NCI-H1092 treated with DMSO at 0.1 percent for 48 hours (cell line): ENCODE measurements at regions not wholly inside any gene's neighbourhood (a gene's known extent, or its start where the extent isn't known, plus 50 kb on each side); places are given as distances from the start of the nearest gene placed in this dataset.

Experiments used
- DNase-seq: peaks from one replicate; lab custom pipeline; 2025; lab: John Stamatoyannopoulos, UW

DNA sequence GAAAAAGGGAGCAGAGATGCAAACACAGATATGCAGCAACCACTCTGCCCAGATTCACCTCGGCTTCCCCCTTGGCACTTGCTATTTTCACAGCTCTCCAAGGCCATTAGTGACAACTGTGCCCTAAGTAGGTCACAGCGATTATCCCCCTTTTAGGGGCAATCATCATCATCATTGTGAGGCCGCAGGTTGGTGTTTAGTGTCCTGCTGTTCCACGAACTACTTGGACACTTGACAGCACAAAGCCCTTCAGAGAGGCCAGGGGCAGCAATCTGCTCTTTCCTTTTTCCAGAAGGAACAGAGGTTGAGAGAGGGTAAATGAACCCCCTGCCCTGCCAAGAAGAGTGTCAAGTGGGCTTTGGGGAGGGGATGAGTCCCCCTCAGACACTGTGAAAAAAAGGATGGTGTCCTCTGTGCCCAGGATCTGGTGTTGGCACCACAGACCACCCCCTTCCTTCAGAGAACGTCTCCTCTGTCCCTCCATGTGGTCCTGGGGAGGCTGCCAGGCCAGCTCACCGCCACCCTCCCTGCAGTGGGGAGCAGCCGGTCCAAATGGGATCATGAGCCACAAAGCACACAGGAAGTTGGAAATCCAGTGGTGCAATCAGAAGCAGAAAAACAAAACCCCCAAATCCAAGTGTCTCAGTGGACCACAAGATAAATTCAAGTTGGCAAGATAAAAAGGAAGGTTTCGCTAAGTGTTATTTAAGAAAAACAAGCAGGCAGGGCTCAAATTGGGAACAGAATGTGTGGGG, 78.4 kb upstream of the MED9 start:
- DNase-seq: peak; percentile 77

DNA sequence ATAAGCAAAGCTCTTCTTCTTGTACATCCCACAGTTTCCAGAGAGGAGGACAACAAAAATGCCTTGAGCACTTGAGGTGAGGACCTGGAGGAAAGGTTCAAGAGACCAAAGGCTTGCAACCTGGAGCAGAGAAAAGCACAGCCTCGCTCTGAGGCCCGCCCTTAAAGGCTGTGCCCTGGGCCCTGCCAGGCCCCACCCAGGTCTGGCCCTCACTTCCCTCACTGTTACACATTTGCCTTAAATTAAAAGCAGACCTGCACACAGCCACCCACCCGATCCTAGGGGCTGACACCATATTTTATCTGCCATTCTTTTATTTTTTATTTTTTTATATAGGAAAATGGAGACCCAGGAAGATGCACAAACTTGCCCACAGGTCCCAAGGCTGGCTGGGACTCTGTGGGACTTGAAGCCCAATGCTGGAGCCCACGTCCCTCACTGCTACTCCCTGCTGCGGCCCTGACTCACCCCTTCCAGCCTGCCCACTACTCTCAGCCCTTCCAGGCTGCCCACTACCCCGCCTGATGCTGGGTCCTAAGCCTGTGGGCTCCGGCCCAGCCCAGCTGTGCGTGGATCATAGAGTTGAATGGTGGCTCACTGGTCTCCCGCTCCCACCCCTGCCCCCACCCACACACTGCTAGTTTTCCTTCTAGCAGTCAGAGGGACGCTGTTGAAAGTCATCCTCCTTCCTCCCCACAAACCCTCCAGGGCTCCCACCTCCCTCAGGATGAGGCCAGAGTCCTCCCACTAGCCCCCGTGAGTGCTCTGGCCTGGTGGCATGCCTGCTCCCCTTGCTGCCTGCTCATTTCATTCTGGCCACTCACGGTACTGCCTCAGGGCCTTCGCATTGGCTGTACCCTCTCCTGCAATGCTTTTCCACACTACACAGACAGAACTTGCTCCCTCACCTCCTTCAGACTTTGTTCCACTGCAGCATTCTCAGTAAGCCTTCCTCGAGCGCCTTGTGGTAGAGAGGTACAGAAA, 77.6 kb upstream of the MED9 start:
- DNase-seq: no peak

DNA sequence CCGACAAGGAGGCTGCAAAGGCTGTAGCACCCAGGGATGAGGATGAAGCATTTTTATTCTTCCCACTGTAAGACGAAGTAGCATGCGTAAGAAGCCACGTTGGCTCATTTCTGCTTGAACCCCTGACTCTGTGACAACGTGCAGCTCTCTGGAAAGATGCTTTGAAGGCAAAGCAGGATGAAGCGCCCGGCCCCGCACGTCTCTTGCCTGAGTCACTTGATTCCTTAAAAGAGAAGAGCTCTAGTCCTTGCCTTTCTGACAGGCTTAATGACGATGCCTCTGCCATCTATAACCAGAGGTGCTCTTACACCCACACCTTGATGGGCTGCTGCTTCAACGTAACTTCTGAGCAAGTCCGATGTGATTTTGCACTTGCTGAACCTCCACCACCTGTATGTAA, 76.7 kb upstream of the MED9 start:
- DNase-seq: no peak

DNA sequence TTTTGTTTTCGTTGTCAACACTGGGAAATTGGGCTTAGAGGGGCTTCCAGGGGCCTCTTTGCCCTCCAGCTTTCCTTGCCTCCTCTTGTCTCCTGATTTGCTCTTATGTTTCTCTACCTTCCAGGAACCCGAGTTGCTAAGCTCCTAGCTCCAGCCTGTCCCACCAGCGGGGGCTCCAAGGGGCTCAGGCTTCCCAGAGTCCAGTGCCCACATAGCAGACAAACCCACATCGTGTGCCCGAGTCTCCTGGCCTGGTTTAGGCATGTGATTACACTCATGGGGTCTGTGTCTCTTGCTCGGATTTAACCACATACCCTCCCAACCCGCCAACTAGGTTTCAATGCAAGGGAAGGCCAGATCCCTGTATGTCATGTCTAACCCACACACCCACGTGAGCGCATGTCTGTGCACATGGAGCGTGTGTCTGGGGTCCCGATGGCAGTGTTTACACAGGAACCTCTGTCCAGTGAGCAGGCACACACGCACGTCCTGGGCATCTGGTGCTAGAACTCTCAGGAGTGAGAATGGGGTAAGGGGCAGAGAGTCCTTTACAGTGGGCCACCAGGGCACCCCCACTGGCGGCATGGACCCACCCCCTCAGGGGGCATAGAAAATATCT, 76.1 kb upstream of the MED9 start:
- no peak for DNase-seq

DNA sequence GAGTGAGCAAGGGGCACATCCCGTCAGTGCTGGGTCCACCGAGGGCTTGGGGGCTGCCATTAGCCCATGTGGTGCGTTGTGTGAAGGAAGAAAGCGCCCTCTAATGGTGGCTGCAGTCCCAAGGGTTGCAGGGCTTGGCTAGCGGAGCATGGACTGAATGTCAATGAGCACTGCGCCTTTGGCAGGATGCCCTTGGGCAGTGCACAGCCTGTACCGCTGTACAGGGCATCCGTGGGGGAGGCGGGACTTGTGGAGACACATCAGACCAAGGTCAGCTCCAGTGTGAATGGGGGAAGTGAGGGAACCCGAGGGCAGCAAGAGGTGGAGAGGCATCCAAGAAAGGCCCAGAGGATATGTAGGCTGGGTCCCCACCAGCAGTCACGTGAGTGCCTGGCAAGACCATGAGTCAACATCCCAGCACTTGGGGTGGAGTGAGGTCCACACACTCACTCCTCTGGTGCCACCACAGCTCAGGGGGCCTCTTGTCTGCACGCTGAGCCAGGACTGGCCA, 75.5 kb upstream of the MED9 start:
- DNase-seq: no peak

- no peak for DNase-seq
Measured at GRCh38 chr17:17402558-17402957, 74.2 kb upstream of the MED9 start.

DNA sequence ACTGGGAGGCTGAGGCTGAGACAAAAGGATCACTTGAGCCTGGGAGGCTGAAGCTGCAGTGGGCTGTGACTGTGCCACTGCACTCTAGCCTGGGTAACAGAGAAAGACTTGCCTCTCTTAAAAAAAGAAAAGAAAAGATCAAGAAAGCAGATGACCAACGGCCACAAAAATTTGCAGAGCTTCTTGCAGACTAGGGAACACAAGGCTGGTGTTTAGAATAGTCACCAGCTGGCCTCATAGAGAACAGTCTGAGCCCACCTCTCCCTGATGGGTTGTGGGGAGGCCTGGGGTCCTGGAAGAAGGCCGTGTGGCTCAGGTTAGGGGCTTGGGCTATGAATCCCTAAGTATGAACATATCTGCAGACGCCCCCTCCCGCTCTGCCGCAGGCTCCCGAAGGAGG, 73.7 kb upstream of the MED9 start:
- DNase-seq: no peak

DNA sequence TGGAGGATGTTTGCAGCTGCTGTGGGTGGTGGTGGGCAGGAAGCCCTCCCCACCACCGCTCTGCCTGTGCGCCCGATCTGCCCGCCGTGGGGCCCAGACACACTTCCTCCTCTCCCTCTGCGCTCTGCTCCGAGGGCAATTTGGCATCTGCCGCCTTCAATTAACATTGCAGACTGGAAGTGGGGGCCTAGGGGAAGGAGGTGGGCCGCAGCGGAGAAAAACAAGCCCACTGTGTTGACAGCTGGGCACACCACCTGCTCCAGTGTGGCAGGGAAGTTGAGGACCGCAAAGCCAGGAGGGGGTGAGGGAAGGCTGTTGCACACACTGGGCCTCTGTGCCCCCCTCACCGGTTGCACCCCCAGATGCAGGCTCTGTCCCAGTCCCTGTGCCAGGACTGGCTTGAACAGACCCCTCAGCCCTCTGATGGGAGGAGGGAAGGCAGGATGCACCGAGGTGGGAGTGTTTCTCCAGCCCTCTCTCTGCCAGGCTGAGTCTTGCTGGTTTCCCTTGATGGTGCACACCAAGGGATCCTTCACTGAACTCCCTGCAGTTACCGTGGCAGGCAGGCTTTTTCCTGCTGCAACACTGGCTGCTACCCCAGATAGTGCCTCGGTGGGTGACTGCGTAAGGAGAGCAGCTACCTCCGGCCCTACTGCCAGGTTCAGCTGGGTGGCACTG, 72.8 kb upstream of the MED9 start:
- DNase-seq: peak; percentile 89

- no peak for DNase-seq
Measured at GRCh38 chr17:17405673-17406072, 71.1 kb upstream of the MED9 start.

- no peak for DNase-seq
Measured at GRCh38 chr17:17406225-17406624, 70.6 kb upstream of the MED9 start.

DNA sequence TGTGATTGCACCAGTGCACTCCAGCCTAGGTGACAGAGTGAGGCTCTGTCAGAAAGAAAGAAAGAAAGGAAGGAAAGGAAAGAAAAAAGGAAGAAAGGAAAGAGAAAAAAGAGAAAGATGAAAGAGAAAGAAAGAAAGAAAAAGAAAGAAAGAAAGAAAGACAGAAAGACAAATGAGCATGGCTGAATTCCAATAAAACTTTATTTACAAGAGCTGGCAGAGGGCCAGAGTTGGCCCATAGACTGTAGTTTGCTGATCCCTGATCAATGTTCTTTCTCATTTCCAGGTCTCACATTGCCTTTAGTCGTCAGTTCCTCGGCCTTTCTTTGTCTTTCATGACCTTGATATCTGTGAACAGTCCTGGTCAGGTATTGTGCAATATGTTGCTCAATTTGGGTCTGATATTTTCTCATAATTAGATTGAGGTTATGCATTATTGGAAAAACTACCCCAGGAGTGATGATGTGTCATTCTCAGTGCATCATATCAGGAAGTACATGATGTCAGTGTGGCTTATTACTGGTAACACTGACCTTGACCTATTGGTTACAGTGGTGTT, 68.5 kb upstream of the MED9 start:
- DNase-seq: no peak

DNA sequence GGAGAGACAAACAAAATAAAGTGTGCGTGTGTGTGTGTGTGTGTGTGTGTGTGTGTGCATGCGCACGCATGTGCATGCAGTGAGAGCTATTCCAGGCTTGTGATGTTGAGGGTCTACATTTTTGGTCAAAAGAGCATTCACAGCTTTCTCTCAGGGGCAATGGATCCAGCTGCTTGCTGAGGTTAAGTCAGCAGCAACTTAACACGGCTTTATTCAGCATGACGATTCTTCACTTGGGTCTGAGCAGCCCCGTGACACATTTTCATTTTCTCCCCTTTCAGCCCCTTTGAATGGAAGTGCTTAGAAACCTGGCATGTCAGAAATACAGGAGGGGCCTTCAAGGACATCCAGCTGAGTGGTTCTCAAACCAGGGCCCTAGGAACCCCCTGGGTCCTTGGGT, 66.4 kb upstream of the MED9 start:
- DNase-seq: no peak

DNA sequence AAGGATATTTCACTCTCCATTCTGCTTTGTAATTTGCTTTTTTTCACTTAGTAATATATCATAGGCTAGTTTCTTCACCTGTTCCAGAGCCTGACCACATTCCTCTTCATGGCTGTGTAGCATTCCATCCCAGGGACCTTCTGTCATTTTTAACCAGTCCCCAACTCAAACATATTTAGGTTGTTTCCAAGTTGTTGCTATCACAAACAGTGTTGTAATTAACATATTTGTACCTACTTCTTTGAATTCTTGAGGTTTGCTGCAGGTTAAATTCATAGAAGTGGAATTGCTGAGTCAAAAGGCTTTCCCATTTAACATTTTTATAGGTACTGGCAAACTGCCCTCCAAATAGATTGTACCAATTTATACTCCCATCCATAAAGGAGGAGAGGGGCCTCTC, 65.1 kb upstream of the MED9 start:
- DNase-seq: no peak

DNA sequence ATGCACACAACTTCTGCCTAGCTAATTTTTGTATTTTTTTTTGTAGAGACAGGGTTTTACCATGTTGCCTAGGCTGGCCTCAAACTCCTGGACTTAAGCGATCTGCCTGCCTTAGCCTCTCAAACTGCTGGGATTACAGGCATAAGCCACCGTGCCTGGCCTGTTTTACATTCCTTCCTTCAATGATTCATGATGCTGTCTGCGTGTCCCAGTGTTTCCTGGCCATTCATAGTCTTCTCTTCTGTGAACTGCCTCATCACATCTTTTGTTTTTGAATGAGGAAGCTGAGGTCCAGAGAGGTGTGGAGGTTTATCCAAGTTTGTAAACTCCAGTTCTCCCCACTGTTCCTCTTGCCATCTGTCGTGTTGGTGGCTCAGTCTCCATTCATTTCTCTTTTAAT, 64.5 kb upstream of the MED9 start:
- DNase-seq: no peak

- DNase-seq: no peak
Measured at GRCh38 chr17:17413215-17413792, 63.5 kb upstream of the MED9 start.

DNA sequence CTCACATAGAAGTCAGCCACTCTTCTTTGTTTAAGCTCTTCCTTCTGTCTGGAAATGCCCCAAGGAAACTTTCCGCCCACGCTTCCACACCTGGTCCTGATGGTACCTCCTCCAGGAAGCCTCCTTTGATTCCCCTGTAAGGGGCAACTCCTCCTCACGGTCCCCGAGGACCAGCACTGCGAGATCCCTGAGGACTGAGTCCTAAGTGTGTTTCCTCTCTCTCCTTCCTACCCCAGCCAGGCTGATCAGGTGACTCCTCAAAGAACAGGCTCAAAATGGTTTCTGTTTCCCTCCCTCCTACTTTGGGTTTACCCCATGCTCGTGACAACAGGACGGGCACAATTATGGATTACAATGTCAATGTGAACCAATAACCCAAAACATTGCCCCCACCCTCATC, 63.0 kb upstream of the MED9 start:
- no peak for DNase-seq

GRCh38 chr17:17414341-17414805, 62.4 kb upstream of the MED9 start:
- no peak for DNase-seq

- no peak for DNase-seq
Measured at GRCh38 chr17:17415006-17415405, 61.8 kb upstream of the MED9 start.

DNA sequence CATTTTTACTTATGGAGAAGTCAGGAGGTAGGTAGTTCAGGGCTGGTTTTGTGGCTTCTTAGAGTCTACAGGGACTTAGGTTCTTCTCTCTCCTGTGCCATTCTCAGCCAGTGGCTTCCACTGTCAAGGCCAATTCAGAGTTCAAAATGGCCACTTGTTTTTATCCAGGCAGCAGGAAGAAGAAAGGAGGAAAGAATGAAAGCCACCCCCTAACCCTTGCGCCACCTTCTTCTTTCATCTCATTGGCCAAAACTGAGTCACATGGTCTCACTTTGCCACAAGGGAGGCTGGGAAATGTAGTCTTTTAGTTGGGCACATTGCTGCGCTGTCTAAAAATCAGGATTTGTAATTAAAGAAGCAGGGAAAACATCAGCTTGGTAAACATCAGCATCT, 60.8 kb upstream of the MED9 start:
- DNase-seq: peak; percentile 76

DNA sequence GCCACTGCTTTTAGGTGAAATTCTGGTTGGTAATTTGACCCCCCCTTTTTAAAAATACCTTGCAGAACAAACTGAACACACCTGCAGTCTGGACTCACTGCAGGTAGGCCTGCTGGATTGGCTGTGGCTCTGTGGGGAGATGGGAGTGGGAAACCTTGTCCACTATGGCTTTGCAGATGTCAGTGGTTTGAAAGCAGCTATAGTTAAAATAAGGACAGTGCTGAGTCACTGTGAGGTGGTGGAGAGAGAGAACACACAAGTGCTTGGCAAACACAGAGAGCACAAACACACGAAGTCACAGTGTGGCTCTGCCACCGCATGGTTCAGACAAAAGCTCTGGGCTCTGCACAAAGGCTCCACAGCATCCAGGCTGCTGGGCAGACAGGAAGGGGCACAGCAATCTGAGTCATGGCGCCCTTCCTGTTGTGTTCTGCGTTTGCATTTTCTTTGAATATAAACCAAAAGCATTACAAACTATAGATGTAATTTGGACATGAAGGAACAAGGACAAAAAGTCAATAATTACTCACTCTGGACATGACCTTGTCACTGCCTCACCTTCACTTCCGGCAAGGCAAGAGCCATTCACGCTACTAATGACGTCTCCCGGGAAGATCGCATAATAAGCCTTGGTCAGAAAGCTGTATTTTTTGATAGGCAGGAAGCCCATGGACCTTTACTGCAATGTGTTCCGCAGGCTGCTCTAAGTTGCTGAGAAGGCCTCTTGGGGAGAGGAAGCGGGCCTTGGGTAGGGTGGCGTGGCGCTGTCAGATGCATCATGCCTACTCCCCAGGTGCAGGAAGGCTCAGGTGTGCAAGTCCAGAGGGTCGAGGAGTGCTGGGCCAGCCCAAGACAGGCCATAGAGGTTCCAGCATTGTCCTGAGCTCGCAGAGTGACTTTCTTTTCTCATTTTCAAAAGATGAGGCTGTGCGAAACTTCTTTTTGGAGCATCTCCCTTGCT, 60.1 kb upstream of the MED9 start:
- DNase-seq: peak; percentile 73
